ENCODE measurements at regions not wholly inside any gene's neighbourhood (a gene's known extent, or its start where the extent isn't known, plus 50 kb on each side); places are given as distances from the start of the nearest gene placed in this dataset.

DNA sequence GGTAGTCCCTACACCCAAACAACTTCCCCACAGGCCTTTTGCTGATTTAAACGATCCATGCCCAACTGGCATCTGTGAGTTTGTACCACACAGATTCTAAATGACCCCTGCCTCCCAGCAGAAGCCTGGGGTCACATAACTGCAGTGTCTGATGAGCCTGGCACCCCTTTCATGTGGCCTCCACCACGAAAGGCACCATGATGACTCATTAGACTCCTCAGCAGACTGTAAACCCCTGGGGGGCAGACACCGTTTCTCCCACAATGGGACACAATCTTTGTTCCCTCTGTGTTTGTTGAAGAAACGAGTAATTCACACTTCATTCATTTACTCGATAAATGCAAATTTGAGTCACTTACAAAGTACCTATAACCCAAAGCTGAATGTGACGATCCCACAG lies 81.6 kb downstream of the CCDC185 start:
- Histone ChIP-seq H3K9ac (ENCODE audit: control insufficient read depth, insufficient read depth, low read length) (no peak overlapping the region), H4K20me1 (ENCODE audit: control insufficient read depth, insufficient read depth) (no peaks in the 10 kb centered on the region), H3K79me2 (ENCODE audit: control insufficient read depth, insufficient read depth, low read length) (no peaks in the 10 kb centered on the region), H3K27ac (ENCODE audit: control insufficient read depth, insufficient read depth) (no peak overlapping the region), H3K36me3 (ENCODE audit: control insufficient read depth in 2 of 2, insufficient read depth in 2 of 2, low read length in 1 of 2) (no peaks in the 10 kb centered on the region), H3K4me2 (ENCODE audit: control insufficient read depth, insufficient read depth) (no peak overlapping the region), H3K4me3 (no peak overlapping the region), H3K9me3 (replicated peaks; ENCODE audit: control insufficient read depth, insufficient read depth, low read length) (no peaks in the 10 kb centered on the region), H3K4me1 (ENCODE audit: control insufficient read depth, insufficient read depth, low read length) (no peaks in the 10 kb centered on the region), H2AFZ (ENCODE audit: control insufficient read depth, low read depth, low read length) (no peak overlapping the region), H3K27me3 (replicated peaks in 1 of 2; ENCODE audit: control insufficient read depth in 2 of 2, insufficient read depth in 2 of 2, low read length in 1 of 2) (no peaks in the 10 kb centered on the region; a peak in 1 of 4 replicates)
- intact Hi-C loops (cut with micrococcal nuclease; ENCODE audit: unreplicated experiment) (no loop called here), in situ Hi-C loops (cut with MboI) (no loop called here)
- ChIA-PET RAD21 (ENCODE audit: unreplicated experiment) (interaction anchor here (0.9 kb wide), 1 partner anchor 11 kb away, joined by 3 read pairs; no protein-coding TSS in a partner anchor), CTCF (interaction anchor here (1.5 kb wide), 1 partner anchor 9 kb away, joined by 6 read pairs; no protein-coding TSS in a partner anchor), POLR2A (no interaction called here), SMC1A (ENCODE audit: uncharacterized antibody, unreplicated experiment) (no interaction called here)
- WGBS (ENCODE audit: insufficient coverage, insufficient replicate concordance, low lambda C conversion rate, missing lambda C conversion rate) = 1% methylated on average over 6 of the region's 6 CpGs
- TF ChIP-seq NR2F1 (conservative IDR thresholded peaks at IDR 0.05) (0 out of 2 replicates have a peak, but pooled peaks have one; percentile 22), TBL1XR1 (IDR thresholded peaks at IDR 0.05; ENCODE audit: low read depth, low read length) (no peak)
- DNase-seq (ENCODE audit: low read depth, low spot score) (no peak), ATAC-seq (no peak), FAIRE-seq (no peak)
- BruUV-seq (replicated peaks) = no TSS peak

DNA sequence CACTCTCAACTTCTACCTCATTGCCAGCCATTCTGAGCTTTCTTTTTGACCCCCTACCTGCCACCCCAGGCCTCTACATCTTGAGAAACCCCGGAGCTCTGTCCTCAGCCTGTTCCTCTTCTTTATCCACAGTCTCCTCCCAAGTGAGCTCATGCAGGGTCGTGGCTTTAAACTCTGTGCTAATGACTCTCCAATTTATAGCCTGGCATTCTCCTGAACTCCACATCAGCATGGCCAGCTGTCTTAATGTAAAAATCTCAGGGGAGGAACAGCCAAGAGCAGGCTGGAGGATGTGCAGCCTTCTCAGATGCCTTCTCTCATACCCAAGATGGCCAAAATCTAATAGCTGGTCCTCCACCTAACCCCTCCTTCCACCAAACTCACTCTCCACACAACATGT lies 84.2 kb downstream of the CCDC185 start:
- Histone ChIP-seq H2AFZ (ENCODE audit: control insufficient read depth, low read depth, low read length) (no peak overlapping the region), H3K4me3 (no peak overlapping the region), H3K9me3 (replicated peaks; ENCODE audit: control insufficient read depth, insufficient read depth, low read length) (no peaks in the 10 kb centered on the region), H3K4me1 (ENCODE audit: control insufficient read depth, insufficient read depth, low read length) (0 out of 2 replicates have a peak, but pooled peaks cover under 1% of the 10 kb centered on the region), H3K4me2 (ENCODE audit: control insufficient read depth, insufficient read depth) (no peak overlapping the region), H3K79me2 (ENCODE audit: control insufficient read depth, insufficient read depth, low read length) (no peaks in the 10 kb centered on the region), H3K9ac (ENCODE audit: control insufficient read depth, insufficient read depth, low read length) (no peak overlapping the region), H3K27ac (ENCODE audit: control insufficient read depth, insufficient read depth) (no peak overlapping the region), H4K20me1 (ENCODE audit: control insufficient read depth, insufficient read depth) (no peaks in the 10 kb centered on the region), H3K27me3 (replicated peaks in 1 of 2; ENCODE audit: control insufficient read depth in 2 of 2, insufficient read depth in 2 of 2, low read length in 1 of 2) (no peaks in the 10 kb centered on the region; a peak in 1 of 4 replicates), H3K36me3 (ENCODE audit: control insufficient read depth in 2 of 2, insufficient read depth in 2 of 2, low read length in 1 of 2) (no peaks in the 10 kb centered on the region)
- ChIA-PET POLR2A (no interaction called here), CTCF (no interaction called here), SMC1A (ENCODE audit: uncharacterized antibody, unreplicated experiment) (no interaction called here), RAD21 (ENCODE audit: unreplicated experiment) (interaction anchor here (0.9 kb wide), 1 partner anchor 37 kb away, joined by 3 read pairs; no protein-coding TSS in a partner anchor)
- 5% methylated on average over 2 of the region's 2 CpGs for WGBS (ENCODE audit: insufficient coverage, insufficient replicate concordance, low lambda C conversion rate, missing lambda C conversion rate)
- intact Hi-C loops (cut with micrococcal nuclease; ENCODE audit: unreplicated experiment) = no loop called here
- no peak for FAIRE-seq
- BruUV-seq (replicated peaks) = no TSS peak
- in situ Hi-C loops (cut with MboI) = no loop called here
- no peak for DNase-seq (ENCODE audit: low read depth, low spot score)
- ATAC-seq = no peak
- TF ChIP-seq YY1 (IDR thresholded peaks at IDR 0.05; ENCODE audit: low read depth, low read length) (no peak), CBX3 (IDR thresholded peaks at IDR 0.05; ENCODE audit: borderline replicate concordance, low read depth) (no peak), EP300 (IDR thresholded peaks at IDR 0.05; ENCODE audit: borderline replicate concordance in 1 of 2, control insufficient read depth in 1 of 2, low read depth in 2 of 2, low read length in 2 of 2) (no peak), PAX5 (IDR thresholded peaks at IDR 0.05; ENCODE audit: borderline replicate concordance, low read depth, low read length) (no peak), MXI1 (IDR thresholded peaks at IDR 0.05; ENCODE audit: low read depth, low read length) (no peak)
- TF ChIP-seq, protein P1, sequence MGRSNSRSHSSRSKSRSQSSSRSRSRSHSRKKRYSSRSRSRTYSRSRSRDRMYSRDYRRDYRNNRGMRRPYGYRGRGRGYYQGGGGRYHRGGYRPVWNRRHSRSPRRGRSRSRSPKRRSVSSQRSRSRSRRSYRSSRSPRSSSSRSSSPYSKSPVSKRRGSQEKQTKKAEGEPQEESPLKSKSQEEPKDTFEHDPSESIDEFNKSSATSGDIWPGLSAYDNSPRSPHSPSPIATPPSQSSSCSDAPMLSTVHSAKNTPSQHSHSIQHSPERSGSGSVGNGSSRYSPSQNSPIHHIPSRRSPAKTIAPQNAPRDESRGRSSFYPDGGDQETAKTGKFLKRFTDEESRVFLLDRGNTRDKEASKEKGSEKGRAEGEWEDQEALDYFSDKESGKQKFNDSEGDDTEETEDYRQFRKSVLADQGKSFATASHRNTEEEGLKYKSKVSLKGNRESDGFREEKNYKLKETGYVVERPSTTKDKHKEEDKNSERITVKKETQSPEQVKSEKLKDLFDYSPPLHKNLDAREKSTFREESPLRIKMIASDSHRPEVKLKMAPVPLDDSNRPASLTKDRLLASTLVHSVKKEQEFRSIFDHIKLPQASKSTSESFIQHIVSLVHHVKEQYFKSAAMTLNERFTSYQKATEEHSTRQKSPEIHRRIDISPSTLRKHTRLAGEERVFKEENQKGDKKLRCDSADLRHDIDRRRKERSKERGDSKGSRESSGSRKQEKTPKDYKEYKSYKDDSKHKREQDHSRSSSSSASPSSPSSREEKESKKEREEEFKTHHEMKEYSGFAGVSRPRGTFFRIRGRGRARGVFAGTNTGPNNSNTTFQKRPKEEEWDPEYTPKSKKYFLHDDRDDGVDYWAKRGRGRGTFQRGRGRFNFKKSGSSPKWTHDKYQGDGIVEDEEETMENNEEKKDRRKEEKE (IDR thresholded peaks at IDR 0.05) = no peak
- TF ChIP-seq, protein P2, sequence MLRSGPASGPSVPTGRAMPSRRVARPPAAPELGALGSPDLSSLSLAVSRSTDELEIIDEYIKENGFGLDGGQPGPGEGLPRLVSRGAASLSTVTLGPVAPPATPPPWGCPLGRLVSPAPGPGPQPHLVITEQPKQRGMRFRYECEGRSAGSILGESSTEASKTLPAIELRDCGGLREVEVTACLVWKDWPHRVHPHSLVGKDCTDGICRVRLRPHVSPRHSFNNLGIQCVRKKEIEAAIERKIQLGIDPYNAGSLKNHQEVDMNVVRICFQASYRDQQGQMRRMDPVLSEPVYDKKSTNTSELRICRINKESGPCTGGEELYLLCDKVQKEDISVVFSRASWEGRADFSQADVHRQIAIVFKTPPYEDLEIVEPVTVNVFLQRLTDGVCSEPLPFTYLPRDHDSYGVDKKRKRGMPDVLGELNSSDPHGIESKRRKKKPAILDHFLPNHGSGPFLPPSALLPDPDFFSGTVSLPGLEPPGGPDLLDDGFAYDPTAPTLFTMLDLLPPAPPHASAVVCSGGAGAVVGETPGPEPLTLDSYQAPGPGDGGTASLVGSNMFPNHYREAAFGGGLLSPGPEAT (IDR thresholded peaks at IDR 0.05; ENCODE audit: low read depth) = no peak
